Mammary epithelial cell (primary cell): ENCODE measurements at regions not wholly inside any gene's neighbourhood (a gene's known extent, or its start where the extent isn't known, plus 50 kb on each side); places are given as distances from the start of the nearest gene placed in this dataset.

Source experiments
- EZH2 ChIP-seq: IDR thresholded peaks from 2 replicates; pipeline ENCODE4 v1.6.1; 2012; ENCODE audit warnings: low read length, inconsistent platforms, borderline replicate concordance
- TF ChIP-seq, protein P1 (sequence below), 2 donors: IDR thresholded peaks in 1 of 2; conservative IDR thresholded peaks in 1 of 2; 2 replicates each; pipeline ENCODE4 v1.5.1; 2011 to 2012; ENCODE audit warnings: inconsistent platforms in 2 of 2, low read length in 2 of 2, mild to moderate bottlenecking in 2 of 2, control low read depth in 1 of 2, low read depth in 1 of 2; ENCODE audit not compliant: insufficient read depth in 1 of 2; ENCODE audit errors: extremely low read depth in 1 of 2

GRCh38 chr14:44165286-44165685, 341.8 kb downstream of the FSCB start:
- TF ChIP-seq EZH2 = no peak
- TF ChIP-seq, protein P1, sequence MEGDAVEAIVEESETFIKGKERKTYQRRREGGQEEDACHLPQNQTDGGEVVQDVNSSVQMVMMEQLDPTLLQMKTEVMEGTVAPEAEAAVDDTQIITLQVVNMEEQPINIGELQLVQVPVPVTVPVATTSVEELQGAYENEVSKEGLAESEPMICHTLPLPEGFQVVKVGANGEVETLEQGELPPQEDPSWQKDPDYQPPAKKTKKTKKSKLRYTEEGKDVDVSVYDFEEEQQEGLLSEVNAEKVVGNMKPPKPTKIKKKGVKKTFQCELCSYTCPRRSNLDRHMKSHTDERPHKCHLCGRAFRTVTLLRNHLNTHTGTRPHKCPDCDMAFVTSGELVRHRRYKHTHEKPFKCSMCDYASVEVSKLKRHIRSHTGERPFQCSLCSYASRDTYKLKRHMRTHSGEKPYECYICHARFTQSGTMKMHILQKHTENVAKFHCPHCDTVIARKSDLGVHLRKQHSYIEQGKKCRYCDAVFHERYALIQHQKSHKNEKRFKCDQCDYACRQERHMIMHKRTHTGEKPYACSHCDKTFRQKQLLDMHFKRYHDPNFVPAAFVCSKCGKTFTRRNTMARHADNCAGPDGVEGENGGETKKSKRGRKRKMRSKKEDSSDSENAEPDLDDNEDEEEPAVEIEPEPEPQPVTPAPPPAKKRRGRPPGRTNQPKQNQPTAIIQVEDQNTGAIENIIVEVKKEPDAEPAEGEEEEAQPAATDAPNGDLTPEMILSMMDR (conservative IDR thresholded peaks at IDR 0.05 in 1 of 2, IDR thresholded peaks at IDR 0.05 in 1 of 2; ENCODE audit: extremely low read depth in 1 of 2, insufficient read depth in 1 of 2, low read depth in 1 of 2, low read length in 2 of 2) = no peak
